ENCODE measurements at regions not wholly inside any gene's neighbourhood (a gene's known extent, or its start where the extent isn't known, plus 50 kb on each side); places are given as distances from the start of the nearest gene placed in this dataset.

DNA sequence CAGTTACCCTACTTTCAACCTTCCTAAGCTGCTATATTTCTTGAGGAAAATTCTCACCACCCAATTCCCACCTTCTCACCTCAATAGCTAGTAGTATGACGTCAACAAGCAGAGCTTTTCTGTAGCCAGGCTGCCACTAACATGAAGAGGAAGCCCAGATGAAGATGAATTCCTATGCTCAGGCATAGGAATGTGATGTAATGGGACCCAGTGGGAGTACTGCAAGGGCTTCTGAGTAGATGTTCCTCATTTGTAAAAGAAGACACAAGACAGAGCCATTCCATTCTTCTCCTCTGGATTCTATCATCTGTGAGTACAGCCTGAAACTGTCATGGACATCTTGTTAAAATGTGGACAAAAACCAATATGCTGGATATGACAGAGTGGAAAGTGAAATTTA, 81.6 kb upstream of the KLF3 start:
- no peak for DNase-seq (ENCODE audit: low read depth in 2 of 3, low spot score in 1 of 3)

GRCh38 chr4:38582889-38583470, 81.0 kb upstream of the KLF3 start:
- peak in 2 of 3 donors; percentile 17 to 24 for DNase-seq (ENCODE audit: low read depth in 2 of 3, low spot score in 1 of 3)

- no peak for DNase-seq (ENCODE audit: low read depth in 2 of 3, low spot score in 1 of 3)
Measured at GRCh38 chr4:38585871-38586270, 78.1 kb upstream of the KLF3 start.

DNA sequence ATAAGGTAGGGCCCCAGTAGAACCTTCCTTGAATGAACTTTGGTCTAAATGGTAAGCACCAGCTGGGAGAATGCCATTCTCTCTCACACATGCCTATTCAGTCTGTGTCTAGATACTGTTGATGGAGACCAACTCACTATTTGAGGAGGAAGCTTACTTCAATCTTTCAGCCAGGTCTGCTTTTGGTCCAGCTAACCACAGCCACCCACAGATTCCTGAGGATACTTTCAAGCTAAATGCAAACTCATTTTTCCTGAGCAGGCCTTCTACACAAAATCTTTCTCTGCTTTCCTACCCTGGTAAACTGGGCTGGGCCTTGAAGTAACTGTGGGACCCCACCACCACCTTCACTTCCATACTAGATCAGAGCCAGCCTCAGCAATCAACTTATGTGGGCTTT, 76.9 kb upstream of the KLF3 start:
- no peak for DNase-seq (ENCODE audit: low read depth in 2 of 3, low spot score in 1 of 3)

- DNase-seq (ENCODE audit: low read depth in 2 of 3, low spot score in 1 of 3): no peak
Measured at GRCh38 chr4:38590046-38590445, 74.0 kb upstream of the KLF3 start.

DNA sequence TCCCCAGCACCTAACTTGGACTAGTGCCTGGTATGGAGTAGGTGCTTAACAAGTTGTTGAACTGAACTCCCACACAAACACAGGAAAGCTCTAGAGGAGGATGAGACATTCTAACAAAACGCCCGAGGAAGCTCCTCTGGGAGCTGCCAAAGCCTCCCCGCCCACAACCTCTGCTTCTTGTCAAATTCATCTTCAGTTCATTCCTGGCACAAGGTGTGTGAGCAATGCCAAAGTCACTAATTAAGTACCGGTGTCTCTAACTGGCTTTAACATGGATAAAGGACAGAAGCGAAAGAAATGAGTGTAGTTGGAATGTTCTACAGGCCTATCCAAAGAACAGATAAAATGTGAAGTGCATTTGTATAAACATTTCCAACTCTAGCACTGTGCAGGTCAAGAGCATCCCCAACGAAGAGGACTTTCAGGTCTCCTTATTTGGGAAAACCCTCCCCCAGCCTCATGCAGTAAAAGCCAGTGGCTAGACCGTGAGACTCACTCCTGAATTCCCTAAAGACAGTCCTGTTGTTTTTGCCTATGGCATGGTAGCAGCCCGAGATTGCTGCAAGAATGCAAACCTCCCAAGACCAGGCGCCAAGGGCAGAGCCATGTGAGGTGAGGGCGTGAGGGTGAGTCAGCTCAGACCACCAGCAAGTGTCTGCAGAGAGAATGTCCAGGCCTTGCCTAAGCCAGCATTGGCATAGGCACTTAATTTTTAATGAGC, 72.2 kb upstream of the KLF3 start:
- DNase-seq (ENCODE audit: low read depth in 2 of 3, low spot score in 1 of 3): no peak

DNA sequence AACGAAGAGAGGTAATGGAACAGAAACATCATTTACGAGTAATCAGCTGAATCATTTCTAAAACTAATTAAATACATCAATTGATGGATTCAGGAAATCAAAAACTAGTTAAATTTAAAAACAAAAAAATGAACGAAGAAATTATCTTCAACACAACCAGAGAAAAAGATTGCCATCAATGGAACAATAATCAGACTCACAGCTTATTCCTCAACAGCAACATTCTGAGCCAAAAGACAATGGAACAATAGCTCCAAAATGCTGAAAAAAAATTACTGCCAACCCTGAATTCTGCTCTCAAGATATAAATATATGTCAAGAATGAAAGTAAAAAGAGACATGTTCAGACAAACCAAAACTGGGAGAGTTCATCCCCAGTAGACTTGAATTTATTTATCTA, 65.5 kb upstream of the KLF3 start:
- DNase-seq (ENCODE audit: low read depth in 2 of 3, low spot score in 1 of 3): no peak

DNA sequence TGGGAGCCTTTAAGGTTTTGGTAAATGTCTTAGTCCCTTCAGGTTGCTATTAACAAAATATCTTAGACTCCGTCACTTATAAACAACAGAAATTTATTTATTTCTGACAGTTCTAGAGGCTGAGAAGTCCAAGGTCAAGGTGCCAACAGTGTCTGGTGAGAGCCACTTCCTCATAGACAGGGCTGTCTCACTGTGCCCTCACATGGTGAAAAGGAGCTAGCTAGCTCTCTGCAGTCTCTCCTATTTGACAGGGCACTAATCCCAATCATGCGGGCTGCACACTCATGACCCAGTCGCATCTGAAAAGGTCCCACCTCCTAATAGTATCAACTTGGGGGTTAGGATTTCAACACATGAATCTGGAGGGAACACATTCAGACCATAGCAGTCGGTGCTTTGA, 63.4 kb upstream of the KLF3 start:
- no peak for DNase-seq (ENCODE audit: low read depth in 2 of 3, low spot score in 1 of 3)

- no peak for DNase-seq (ENCODE audit: low read depth in 2 of 3, low spot score in 1 of 3)
Measured at GRCh38 chr4:38601244-38601915, 62.6 kb upstream of the KLF3 start.

- no peak for DNase-seq (ENCODE audit: low read depth in 2 of 3, low spot score in 1 of 3)
Measured at GRCh38 chr4:38601916-38602291, 62.1 kb upstream of the KLF3 start.

- no peak for DNase-seq (ENCODE audit: low read depth in 2 of 3, low spot score in 1 of 3)
Measured at GRCh38 chr4:38603652-38604051, 60.3 kb upstream of the KLF3 start.

- DNase-seq (ENCODE audit: low read depth in 2 of 3, low spot score in 1 of 3): no peak
Measured at GRCh38 chr4:38605181-38605752, 58.7 kb upstream of the KLF3 start.

DNA sequence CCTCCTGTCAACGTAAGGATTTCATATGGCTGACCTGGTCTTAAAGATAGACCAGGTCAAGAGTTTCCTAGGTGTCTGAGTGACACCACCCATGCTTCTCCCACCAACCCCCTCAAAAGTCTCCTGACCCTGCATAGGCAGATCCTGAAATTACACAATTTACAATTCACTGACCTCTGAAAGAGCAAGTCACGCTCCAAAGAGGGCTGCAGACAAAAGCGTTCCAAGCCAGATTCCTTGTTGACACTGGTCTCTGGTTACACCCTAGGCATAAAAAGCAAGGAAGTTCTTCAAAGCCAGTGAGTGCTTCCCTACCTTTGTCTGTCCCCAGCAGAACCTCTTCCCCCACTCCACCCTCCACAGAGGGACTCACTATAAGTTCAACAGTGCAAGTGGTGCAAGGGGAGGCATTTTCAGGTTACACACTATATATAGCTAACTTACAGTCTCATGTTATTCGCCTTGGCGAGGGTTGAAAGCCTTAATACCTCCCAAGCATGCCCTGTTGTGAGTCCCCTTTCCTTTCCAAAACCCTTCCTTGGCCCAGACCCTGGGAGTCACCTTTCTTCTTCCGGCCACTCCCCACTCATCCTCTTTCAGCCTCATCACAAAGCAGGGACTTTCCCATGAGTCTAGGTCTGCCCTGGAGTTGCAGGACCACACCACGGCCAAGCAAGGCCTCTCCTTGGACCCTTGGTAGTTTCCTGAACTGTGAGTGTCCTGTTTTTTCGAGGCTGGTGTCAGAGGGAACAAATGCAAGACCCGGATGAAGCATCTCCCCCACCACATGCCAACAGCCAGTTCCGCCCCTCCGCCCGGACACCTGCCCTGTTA, 58.0 kb upstream of the KLF3 start:
- DNase-seq (ENCODE audit: low read depth in 2 of 3, low spot score in 1 of 3): no peak

- DNase-seq (ENCODE audit: low read depth in 2 of 3, low spot score in 1 of 3): no peak
Measured at GRCh38 chr4:38606587-38606905, 57.5 kb upstream of the KLF3 start.

GRCh38 chr4:38609614-38610013, 54.4 kb upstream of the KLF3 start:
- no peak for DNase-seq (ENCODE audit: low read depth in 2 of 3, low spot score in 1 of 3)

- no peak for DNase-seq (ENCODE audit: low read depth in 2 of 3, low spot score in 1 of 3)
Measured at GRCh38 chr4:38610521-38610920, 53.5 kb upstream of the KLF3 start.

GRCh38 chr4:38610966-38611431, 53.0 kb upstream of the KLF3 start:
- DNase-seq (ENCODE audit: low read depth in 2 of 3, low spot score in 1 of 3): no peak

DNA sequence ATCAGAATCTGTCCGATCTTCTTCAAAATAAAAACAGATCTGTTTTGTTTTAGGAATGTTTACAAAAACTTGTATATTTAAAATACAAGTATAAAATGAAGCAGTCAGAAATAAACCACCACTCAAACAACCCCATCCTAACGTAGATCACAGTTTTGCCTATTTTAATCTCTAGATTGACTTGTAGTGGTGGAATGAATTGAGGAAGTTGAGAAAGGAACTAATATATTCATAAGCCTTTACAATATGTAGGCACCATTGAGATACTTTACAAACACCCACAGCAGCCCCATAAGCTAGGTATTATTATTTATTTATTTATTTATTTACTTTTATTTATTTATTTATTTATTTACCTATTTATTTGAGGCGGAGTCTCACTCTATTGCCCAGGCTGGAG, 52.3 kb upstream of the KLF3 start:
- DNase-seq (ENCODE audit: low read depth in 2 of 3, low spot score in 1 of 3): no peak

- DNase-seq (ENCODE audit: low read depth in 2 of 3, low spot score in 1 of 3): no peak
Measured at GRCh38 chr4:38612646-38613414, 51.2 kb upstream of the KLF3 start.

Measured in stimulated activated CD4-positive, alpha-beta T cell treated with anti-CD3 and anti-CD28 coated beads, Interleukin-12 subunit alpha, Interleukin-12 subunit beta, amount 100 ng/mL, for 48 hours (primary cell).